B cell (primary cell): ENCODE measurements at regions not wholly inside any gene's neighbourhood (a gene's known extent, or its start where the extent isn't known, plus 50 kb on each side); places are given as distances from the start of the nearest gene placed in this dataset.

Experiments used
- EZH2 ChIP-seq: IDR thresholded peaks from 2 replicates; pipeline ENCODE4 v1.6.1; 2012; ENCODE audit warnings: borderline replicate concordance, low read depth, mild to moderate bottlenecking, moderate library complexity, low read length; ENCODE audit not compliant: insufficient read depth, poor library complexity, severe bottlenecking
- TF ChIP-seq, protein P1 (sequence below): fragments of 200-600 bp; IDR thresholded peaks from one replicate; pipeline ENCODE4 v1.8.0; 2022; ENCODE audit warnings: antibody characterized with exemption, mild to moderate bottlenecking

DNA sequence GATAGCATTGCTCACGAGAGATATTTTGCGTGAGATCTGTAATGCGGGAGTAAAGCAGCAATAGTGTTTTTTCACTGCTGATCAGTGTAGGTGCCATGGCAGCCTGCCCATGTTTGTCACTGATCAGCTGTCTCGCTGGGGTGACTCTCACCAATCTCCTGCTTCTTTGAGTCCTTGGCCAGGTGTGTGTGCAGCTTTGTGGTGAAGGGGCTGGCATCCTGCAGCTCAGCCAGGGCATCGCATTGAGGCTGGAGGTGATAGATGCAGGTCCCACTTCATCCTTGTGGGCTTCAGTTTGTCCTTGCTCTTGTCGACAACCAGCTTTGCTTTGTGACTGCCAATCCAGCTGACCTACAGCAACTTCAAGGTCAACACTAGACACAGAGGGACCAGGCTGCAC lies 258.3 kb upstream of the CXCR4 start:
- TF ChIP-seq, protein P1, sequence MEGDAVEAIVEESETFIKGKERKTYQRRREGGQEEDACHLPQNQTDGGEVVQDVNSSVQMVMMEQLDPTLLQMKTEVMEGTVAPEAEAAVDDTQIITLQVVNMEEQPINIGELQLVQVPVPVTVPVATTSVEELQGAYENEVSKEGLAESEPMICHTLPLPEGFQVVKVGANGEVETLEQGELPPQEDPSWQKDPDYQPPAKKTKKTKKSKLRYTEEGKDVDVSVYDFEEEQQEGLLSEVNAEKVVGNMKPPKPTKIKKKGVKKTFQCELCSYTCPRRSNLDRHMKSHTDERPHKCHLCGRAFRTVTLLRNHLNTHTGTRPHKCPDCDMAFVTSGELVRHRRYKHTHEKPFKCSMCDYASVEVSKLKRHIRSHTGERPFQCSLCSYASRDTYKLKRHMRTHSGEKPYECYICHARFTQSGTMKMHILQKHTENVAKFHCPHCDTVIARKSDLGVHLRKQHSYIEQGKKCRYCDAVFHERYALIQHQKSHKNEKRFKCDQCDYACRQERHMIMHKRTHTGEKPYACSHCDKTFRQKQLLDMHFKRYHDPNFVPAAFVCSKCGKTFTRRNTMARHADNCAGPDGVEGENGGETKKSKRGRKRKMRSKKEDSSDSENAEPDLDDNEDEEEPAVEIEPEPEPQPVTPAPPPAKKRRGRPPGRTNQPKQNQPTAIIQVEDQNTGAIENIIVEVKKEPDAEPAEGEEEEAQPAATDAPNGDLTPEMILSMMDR: no peak
- TF ChIP-seq EZH2: no peak
